NOMO-1 (cell line): ENCODE measurements at regions not wholly inside any gene's neighbourhood (a gene's known extent, or its start where the extent isn't known, plus 50 kb on each side); places are given as distances from the start of the nearest gene placed in this dataset.

Source experiments
- DNase-seq, 2 experiments: peaks; one replicate each; lab custom pipeline; 2025; ENCODE audit not compliant: unreplicated experiment in 2 of 2; lab: John Stamatoyannopoulos, UW

DNA sequence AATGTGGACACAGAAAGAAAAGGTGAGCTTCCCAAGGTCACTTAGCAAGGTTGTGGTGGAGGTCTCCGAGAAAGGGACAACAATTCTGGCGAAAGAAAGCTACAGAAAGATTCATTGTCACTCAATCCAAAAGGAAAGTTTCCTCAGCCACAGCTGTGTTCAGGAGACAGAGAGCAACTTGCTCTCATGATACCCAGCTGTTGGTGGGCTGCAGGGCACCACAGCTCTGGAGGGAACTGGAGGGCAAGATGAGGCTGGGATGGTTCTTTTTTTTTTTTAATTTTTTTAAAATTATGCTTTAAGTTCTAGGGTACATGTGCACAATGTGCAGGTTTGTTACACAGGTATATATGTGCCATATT is 50.7 kb upstream of the VTCN1 start:
- DNase-seq, result no peak

DNA sequence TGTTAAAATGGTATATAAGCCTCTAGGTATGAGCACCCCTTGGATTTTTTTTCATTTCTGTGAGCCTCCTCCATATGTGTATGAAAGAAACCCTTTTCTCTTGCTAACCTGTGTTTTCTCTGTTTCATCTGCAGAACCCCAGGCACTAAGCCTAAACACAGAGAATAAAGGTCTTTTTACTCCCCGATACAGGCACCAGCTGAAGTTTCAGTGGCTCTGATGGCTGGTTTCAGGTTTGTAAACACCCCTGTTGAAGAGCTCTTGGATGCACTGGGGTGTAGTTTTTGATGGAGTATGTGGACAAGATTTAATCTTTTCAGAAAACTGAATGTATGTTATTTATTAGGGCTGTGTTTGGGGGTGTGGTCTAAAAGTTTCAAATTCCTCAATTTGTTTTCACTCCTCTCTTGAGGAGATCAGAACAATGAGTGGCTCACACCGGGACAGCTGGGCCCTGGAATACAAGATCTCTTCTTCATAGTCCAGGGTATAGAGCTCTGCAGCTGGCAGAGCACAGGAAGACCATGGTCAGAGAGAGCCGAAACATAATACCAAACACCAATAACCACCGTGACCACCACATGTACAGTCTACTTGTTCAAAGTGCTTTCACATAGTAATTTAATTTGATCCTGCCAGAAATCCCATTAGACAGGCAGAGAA is 50.2 kb upstream of the VTCN1 start:
- no peak for DNase-seq
